Calu3 (cell line): ENCODE measurements at regions not wholly inside any gene's neighbourhood (a gene's known extent, or its start where the extent isn't known, plus 50 kb on each side); places are given as distances from the start of the nearest gene placed in this dataset.

Experiments used
- BruUV-seq: library from RNA; stranded (reverse); fragments of 400-500 nt; replicated peaks from 2 replicates; lab custom pipeline; 2021; lab: Mats Ljungman, UMichigan
- CTCF ChIA-PET: fragments of 300-600 bp; sonication (Branson Sonifier 250); formaldehyde crosslinking; loops from one replicate; lab custom pipeline; 2022; ENCODE audit warnings: antibody characterized with exemption; lab: Charles Lee
- DNase-seq: peaks from one replicate; pipeline ENCODE4 v3.0.0; 2022
- H3K27ac Mint-ChIP-seq: one replicate; pipeline ENCODE4 v1.8.0; 2022; ENCODE audit warnings: mixed read lengths; ENCODE audit not compliant: unreplicated experiment
- H3K27me3 Mint-ChIP-seq: one replicate; pipeline ENCODE4 v1.8.0; 2022; ENCODE audit warnings: mixed read lengths; ENCODE audit not compliant: unreplicated experiment
- H3K36me3 Mint-ChIP-seq: one replicate; pipeline ENCODE4 v1.8.0; 2022; ENCODE audit warnings: mild to moderate bottlenecking, moderate library complexity, mixed read lengths; ENCODE audit not compliant: insufficient read depth, unreplicated experiment
- H3K4me1 Mint-ChIP-seq: one replicate; pipeline ENCODE4 v1.8.0; 2022; ENCODE audit warnings: mild to moderate bottlenecking, low read depth, mixed read lengths; ENCODE audit not compliant: unreplicated experiment
- H3K4me3 Mint-ChIP-seq: one replicate; pipeline ENCODE4 v1.8.0; 2022; ENCODE audit warnings: mild to moderate bottlenecking, low read depth, moderate library complexity, mixed read lengths; ENCODE audit not compliant: unreplicated experiment
- H3K9me3 Mint-ChIP-seq: one replicate; pipeline ENCODE4 v1.8.0; 2022; ENCODE audit warnings: low read depth, mixed read lengths; ENCODE audit not compliant: unreplicated experiment
- CTCF ChIP-seq: fragments of 200-600 bp; IDR thresholded peaks from one replicate; pipeline ENCODE4 v1.8.0; 2022; ENCODE audit warnings: antibody characterized with exemption; ENCODE audit not compliant: unreplicated experiment
- intact Hi-C: fragments of 100-400 bp; cut with micrococcal nuclease; formaldehyde crosslinking; loops from one replicate; pipeline ENCODE4 v1.10.0; 2022; ENCODE audit not compliant: unreplicated experiment

GRCh38 chr10:35827783-35828182 lies 185.7 kb upstream of the FZD8 start:
- CTCF ChIA-PET, result no interaction called here
- DNase-seq, result no peak
- no peaks in the 10 kb centered on the region for H3K4me1 Mint-ChIP-seq
- no peak for TF ChIP-seq CTCF
- H3K27ac Mint-ChIP-seq, result no peak overlapping the region
- H3K9me3 Mint-ChIP-seq, result peaks cover 3% of the 10 kb centered on the region
- intact Hi-C loops, result no loop called here
- H3K4me3 Mint-ChIP-seq, result no peak overlapping the region
- H3K36me3 Mint-ChIP-seq, result no peaks in the 10 kb centered on the region
- no peaks in the 10 kb centered on the region for H3K27me3 Mint-ChIP-seq
- BruUV-seq, result no TSS peak

- no peak overlapping the region for H3K27ac Mint-ChIP-seq
- no peaks in the 10 kb centered on the region for H3K36me3 Mint-ChIP-seq
- H3K4me3 Mint-ChIP-seq, result no peak overlapping the region
- no peak for DNase-seq
- H3K4me1 Mint-ChIP-seq, result no peaks in the 10 kb centered on the region
- no peaks in the 10 kb centered on the region for H3K27me3 Mint-ChIP-seq
- intact Hi-C loops, result no loop called here
- no TSS peak for BruUV-seq
- TF ChIP-seq CTCF, result no peak
- H3K9me3 Mint-ChIP-seq, result peaks cover 3% of the 10 kb centered on the region
- CTCF ChIA-PET, result no interaction called here
Observed at GRCh38 chr10:35824704-35825103, 182.6 kb upstream of the FZD8 start.

GRCh38 chr10:35822316-35822715 lies 180.2 kb upstream of the FZD8 start:
- H3K9me3 Mint-ChIP-seq, result no peaks in the 10 kb centered on the region
- no peaks in the 10 kb centered on the region for H3K4me1 Mint-ChIP-seq
- no peak overlapping the region for H3K4me3 Mint-ChIP-seq
- CTCF ChIA-PET, result no interaction called here
- no peak for DNase-seq
- BruUV-seq, result no TSS peak
- no peaks in the 10 kb centered on the region for H3K36me3 Mint-ChIP-seq
- TF ChIP-seq CTCF, result no peak
- H3K27ac Mint-ChIP-seq, result no peak overlapping the region
- H3K27me3 Mint-ChIP-seq, result no peaks in the 10 kb centered on the region
- intact Hi-C loops, result no loop called here

GRCh38 chr10:35821339-35821911 lies 179.3 kb upstream of the FZD8 start:
- BruUV-seq, result no TSS peak
- no peaks in the 10 kb centered on the region for H3K27me3 Mint-ChIP-seq
- CTCF ChIA-PET, result interaction anchor here (0.5 kb wide), 1 partner anchor 82 kb away, joined by 7 read pairs; no protein-coding TSS in a partner anchor
- H3K9me3 Mint-ChIP-seq, result no peaks in the 10 kb centered on the region
- intact Hi-C loops, result no loop called here
- no peak overlapping the region for H3K27ac Mint-ChIP-seq
- no peak for TF ChIP-seq CTCF
- DNase-seq, result no peak
- no peak overlapping the region for H3K4me3 Mint-ChIP-seq
- H3K4me1 Mint-ChIP-seq, result no peaks in the 10 kb centered on the region
- H3K36me3 Mint-ChIP-seq, result no peaks in the 10 kb centered on the region
